ENCODE measurements at regions not wholly inside any gene's neighbourhood (a gene's known extent, or its start where the extent isn't known, plus 50 kb on each side); places are given as distances from the start of the nearest gene placed in this dataset.

DNA sequence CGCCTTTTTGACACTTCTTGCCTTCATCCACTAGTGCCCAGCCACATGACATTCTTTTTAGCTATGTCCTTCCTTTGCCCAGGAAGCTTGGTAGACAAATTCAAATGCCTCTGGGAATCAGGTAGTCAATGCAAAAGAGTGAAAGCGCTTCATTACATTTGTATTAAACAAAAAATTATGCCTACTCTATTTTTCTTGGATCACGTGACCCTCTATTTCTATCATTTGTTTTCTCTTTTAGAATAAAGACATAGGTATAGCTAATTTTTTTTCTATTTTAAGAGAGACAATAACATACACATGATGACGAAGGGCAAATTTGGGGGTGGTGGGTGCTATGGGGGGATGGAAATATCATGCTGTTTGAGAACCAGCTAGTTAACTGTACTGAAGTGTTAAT, 384.8 kb downstream of the C3orf38 start:
- H3K4ac ChIP-seq (replicated peaks; ENCODE audit: insufficient read length, low read depth, low read length): no peak overlapping the region
- ChIA-PET CTCF (ENCODE audit: partially characterized antibody) (interaction anchor here (0.6 to 0.7 kb wide), 3 partner anchors 26 to 574 kb away, joined by 3 read pairs; no protein-coding TSS in a partner anchor), POLR2A (ENCODE audit: partially characterized antibody) (no interaction called here)
- H4K20me1 ChIP-seq (replicated peaks in 1 of 2; ENCODE audit: control insufficient read depth in 1 of 2, insufficient read depth in 2 of 2, low read length in 2 of 2): no peaks in the 10 kb centered on the region
- H4K91ac ChIP-seq (replicated peaks; ENCODE audit: insufficient read length, low read length): no peak overlapping the region
- H2BK20ac ChIP-seq (ENCODE audit: low read length): no peak overlapping the region
- H3K9me3 ChIP-seq (ENCODE audit: insufficient read depth in 2 of 2, low read depth in 1 of 2, low read length in 1 of 2): no peaks in the 10 kb centered on the region
- H2BK120ac ChIP-seq (replicated peaks; ENCODE audit: low read depth, low read length): no peak overlapping the region
- H2AK5ac ChIP-seq (ENCODE audit: low read depth, low read length): no peak overlapping the region
- H3K23ac ChIP-seq (ENCODE audit: insufficient read length): no peak overlapping the region
- H4K5ac ChIP-seq (ENCODE audit: insufficient read length, low read depth, low read length): no peak overlapping the region
- no peak for TF ChIP-seq ZNF274 (IDR thresholded peaks at IDR 0.05; ENCODE audit: borderline replicate concordance, extremely low read depth, low read length)
- no peak for TF ChIP-seq RNF2 (IDR thresholded peaks at IDR 0.05; ENCODE audit: borderline replicate concordance, low read depth, low read length, missing control alignments, poor library complexity, severe bottlenecking)
- no peak for TF ChIP-seq GTF2F1 (IDR thresholded peaks at IDR 0.05; ENCODE audit: borderline replicate concordance, low read depth, low read length)
- no peak for TF ChIP-seq SAP30 (IDR thresholded peaks at IDR 0.05; ENCODE audit: insufficient read depth, insufficient replicate concordance, low read length)
- TF ChIP-seq SUZ12 (IDR thresholded peaks at IDR 0.05; ENCODE audit: low read length): no peak
- no peak for TF ChIP-seq TAF7 (optimal IDR thresholded peaks at IDR 0.05; ENCODE audit: borderline replicate concordance, low read depth, low read length)
- TF ChIP-seq ASH2L (IDR thresholded peaks at IDR 0.05; ENCODE audit: low read length): no peak
- H2BK15ac ChIP-seq (ENCODE audit: low read length): no peak overlapping the region
- H3K23me2 ChIP-seq (ENCODE audit: low read depth, low read length): no peaks in the 10 kb centered on the region
- WGBS, 2 experiments (ENCODE audit: extremely low coverage in 1 of 2, insufficient coverage in 1 of 2, insufficient read length in 1 of 2, insufficient replicate concordance in 2 of 2, low coverage in 1 of 2, low lambda C conversion rate in 2 of 2, missing lambda C conversion rate in 1 of 2): 73% methylated on average over 4 of the region's 4 CpGs; no CpG with 5 or more reads in 1 of the 2 experiments
- H3K14ac ChIP-seq (ENCODE audit: insufficient read length): no peak overlapping the region
- H3K4me2 ChIP-seq (ENCODE audit: insufficient read depth in 1 of 2, low read depth in 2 of 2, low read length in 2 of 2): no peak overlapping the region
- no peaks in the 10 kb centered on the region for H3K79me1 ChIP-seq (ENCODE audit: low read depth, low read length)
- FAIRE-seq: no peak
- H3K4me3 ChIP-seq (ENCODE audit: extremely low read depth in 1 of 4, insufficient read depth in 2 of 4, low read depth in 3 of 4, low read length in 4 of 4): no peak overlapping the region
- no peaks in the 10 kb centered on the region for H3K36me3 ChIP-seq (ENCODE audit: control insufficient read depth in 2 of 4, insufficient read depth in 4 of 4, low read length in 3 of 4)
- H2BK5ac ChIP-seq (ENCODE audit: low read depth, low read length): no peak overlapping the region
- H3K9ac ChIP-seq (replicated peaks in 1 of 4; ENCODE audit: extremely low read depth in 1 of 4, low read depth in 3 of 4, low read length in 3 of 4): no peak overlapping the region
- H2BK12ac ChIP-seq (ENCODE audit: low read depth, low read length): no peak overlapping the region
- H4K8ac ChIP-seq (ENCODE audit: extremely low read depth, insufficient read depth, low read length): no peak overlapping the region
- no peaks in the 10 kb centered on the region for H3K4me1 ChIP-seq (replicated peaks in 1 of 4; ENCODE audit: control insufficient read depth in 3 of 4, insufficient read depth in 4 of 4, low read length in 3 of 4)
- no peak overlapping the region for H2AFZ ChIP-seq (ENCODE audit: low read length)
- DNase-seq (ENCODE audit: low read depth in 1 of 2, low spot score in 2 of 2): no peak
- H3K79me2 ChIP-seq (ENCODE audit: control insufficient read depth in 1 of 2, insufficient read depth in 2 of 2, low read length in 2 of 2): no peaks in the 10 kb centered on the region
- no peak overlapping the region for H3K27ac ChIP-seq (ENCODE audit: low read depth, low read length)
- no peaks in the 10 kb centered on the region for H3K27me3 ChIP-seq (replicated peaks in 1 of 4; ENCODE audit: control insufficient read depth in 3 of 4, extremely low read depth in 1 of 4, insufficient read depth in 3 of 4, low read length in 3 of 4)
- H3K18ac ChIP-seq (ENCODE audit: extremely low read depth, low read length): no peak overlapping the region
- H3K56ac ChIP-seq (replicated peaks; ENCODE audit: insufficient read length, low read depth, low read length): no peak overlapping the region

All from H1 (cell line).